HUES6 (cell line): ENCODE measurements at regions not wholly inside any gene's neighbourhood (a gene's known extent, or its start where the extent isn't known, plus 50 kb on each side); places are given as distances from the start of the nearest gene placed in this dataset.
"Not testable (repeated sequence)": the region's sequence is repeated elsewhere in the genome, so short reads cannot be mapped to it uniquely, and the experiment has no call there.

Experiments
- H3K27ac ChIP-seq: 2 replicates; pipeline ENCODE4 v1.7.0; 2013; ENCODE audit warnings: low read depth, mild to moderate bottlenecking, low read length, inconsistent platforms
- H3K27me3 ChIP-seq: 2 replicates; pipeline ENCODE4 v1.6.1; 2013; ENCODE audit warnings: low read length; ENCODE audit not compliant: control insufficient read depth, insufficient read depth
- H3K36me3 ChIP-seq: 2 replicates; pipeline ENCODE4 v1.6.1; 2013; ENCODE audit warnings: low read length; ENCODE audit not compliant: control insufficient read depth, insufficient read depth
- H3K4me1 ChIP-seq: 2 replicates; pipeline ENCODE4 v1.6.1; 2013; ENCODE audit warnings: low read length; ENCODE audit not compliant: control insufficient read depth, insufficient read depth
- H3K4me3 ChIP-seq: 2 replicates; pipeline ENCODE4 v1.5.1; 2013; ENCODE audit warnings: low read depth, low read length
- H3K9ac ChIP-seq: one replicate; pipeline ENCODE4 v1.6.1; 2013; ENCODE audit warnings: mild to moderate bottlenecking, low read length
- H3K9me3 ChIP-seq: 2 replicates; pipeline ENCODE4 v1.6.1; 2013; ENCODE audit warnings: low read depth, low read length; ENCODE audit not compliant: control insufficient read depth, insufficient read depth

DNA sequence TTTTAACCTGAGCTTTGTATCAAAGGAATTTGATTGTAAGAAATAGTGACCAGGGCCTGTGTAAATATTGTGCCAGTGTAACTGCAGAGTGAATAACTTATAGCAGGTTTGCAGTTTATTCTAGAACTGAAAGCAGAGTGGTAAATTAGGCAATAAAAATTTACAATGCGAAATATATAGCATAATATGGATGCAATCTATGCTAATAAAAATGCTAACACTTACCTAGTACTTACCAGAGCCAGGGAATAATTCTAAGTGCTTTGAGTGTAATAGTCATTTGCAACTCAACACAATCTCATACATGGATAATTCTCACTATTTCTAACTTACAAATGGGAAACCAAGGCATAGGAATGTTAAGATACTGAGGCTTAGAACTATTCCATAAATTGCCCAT is 303.4 kb downstream of the ISL1 start:
- H3K36me3 ChIP-seq = no peaks in the 10 kb centered on the region
- H3K4me3 ChIP-seq = no peak overlapping the region
- H3K27me3 ChIP-seq = no peaks in the 10 kb centered on the region
- H3K9ac ChIP-seq = no peak overlapping the region
- peak overlapping the region; percentile 18; the same call in 1 of the 2 replicates for H3K27ac ChIP-seq
- H3K4me1 ChIP-seq = peaks cover 6% of the 10 kb centered on the region; the same call in 1 of the 2 replicates
- H3K9me3 ChIP-seq = peaks cover 5% of the 10 kb centered on the region

DNA sequence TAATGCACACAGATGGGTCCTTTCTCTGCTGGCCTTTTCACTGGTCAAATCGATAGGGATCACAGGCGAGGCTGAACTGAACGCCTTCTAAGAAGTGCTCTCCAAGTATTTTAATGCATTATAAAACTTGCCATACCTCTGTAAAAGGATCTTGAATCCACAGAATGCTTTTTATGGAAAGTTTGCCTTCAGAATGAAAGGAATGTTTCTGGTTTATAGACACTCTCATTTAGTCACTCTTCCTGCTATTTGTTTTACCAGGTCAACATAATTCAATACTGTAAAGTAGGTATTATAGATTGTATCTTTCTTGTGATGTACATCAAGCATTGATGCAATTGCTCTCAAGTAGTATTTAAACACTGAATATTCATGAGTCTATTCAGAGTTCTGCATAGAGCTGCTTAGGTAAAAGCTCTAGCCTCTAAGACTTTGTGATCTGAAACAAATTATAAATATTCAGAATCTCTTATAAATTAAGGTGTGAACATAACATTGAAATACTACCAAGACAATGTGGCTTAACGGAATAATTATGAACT is 308.4 kb downstream of the ISL1 start:
- Histone ChIP-seq H3K4me3 (no peak overlapping the region), H3K9ac (no peak overlapping the region), H3K27me3 (no peaks in the 10 kb centered on the region), H3K27ac (no peak overlapping the region), H3K36me3 (no peaks in the 10 kb centered on the region), H3K9me3 (peaks cover 8% of the 10 kb centered on the region), H3K4me1 (no peaks in the 10 kb centered on the region)

DNA sequence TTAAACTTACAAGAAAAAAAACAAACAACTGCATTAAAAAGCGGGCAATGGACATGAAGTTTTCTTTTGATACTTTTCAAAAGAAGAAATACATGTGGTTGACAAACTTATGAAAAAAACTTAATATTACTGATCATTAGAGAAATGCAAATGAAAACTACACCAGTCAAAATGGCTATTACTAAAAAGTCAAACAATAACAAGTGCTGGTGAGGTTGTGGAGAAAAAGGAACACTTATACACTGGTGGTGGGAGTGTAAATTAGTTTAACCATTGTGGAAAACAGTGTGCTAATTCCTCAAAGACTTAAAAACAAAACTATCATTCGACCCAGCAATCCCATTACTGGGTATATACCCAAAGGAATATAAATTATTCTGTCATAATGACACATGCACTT is 311.6 kb downstream of the ISL1 start:
- Histone ChIP-seq H3K36me3 (no peaks in the 10 kb centered on the region), H3K4me1 (no peaks in the 10 kb centered on the region), H3K9me3 (0 out of 2 replicates have a peak, but pooled peaks cover 3% of the 10 kb centered on the region)

DNA sequence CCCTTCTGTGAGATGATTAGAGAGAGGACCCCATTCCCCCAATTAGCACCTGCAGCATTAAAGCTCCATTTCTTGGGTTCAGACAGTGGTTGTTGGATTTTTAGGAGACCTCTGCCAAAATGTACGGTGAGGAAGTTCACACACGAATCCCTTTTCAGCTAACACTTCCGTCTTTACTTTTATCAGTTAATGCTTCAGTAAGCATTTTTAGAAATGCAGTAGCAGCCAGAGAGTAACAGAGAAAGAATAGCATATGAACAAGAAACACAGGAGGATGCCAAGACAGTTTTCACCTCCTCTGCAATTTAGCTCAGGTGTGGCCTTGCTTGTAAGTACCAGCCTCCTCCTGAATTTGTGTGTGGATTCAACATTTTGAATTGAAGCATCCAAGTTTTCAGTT is 312.9 kb downstream of the ISL1 start:
- 0 out of 2 replicates have a peak, but pooled peaks cover 3% of the 10 kb centered on the region for H3K9me3 ChIP-seq
- H3K27me3 ChIP-seq = no peaks in the 10 kb centered on the region
- no peaks in the 10 kb centered on the region for H3K36me3 ChIP-seq

More for the DNA sequence above, 311.6 kb downstream of the ISL1 start:
- H3K27me3 ChIP-seq = no peaks in the 10 kb centered on the region
- H3K27ac ChIP-seq = no peak overlapping the region
- H3K4me3 ChIP-seq = no peak overlapping the region
- no peak overlapping the region for H3K9ac ChIP-seq

DNA sequence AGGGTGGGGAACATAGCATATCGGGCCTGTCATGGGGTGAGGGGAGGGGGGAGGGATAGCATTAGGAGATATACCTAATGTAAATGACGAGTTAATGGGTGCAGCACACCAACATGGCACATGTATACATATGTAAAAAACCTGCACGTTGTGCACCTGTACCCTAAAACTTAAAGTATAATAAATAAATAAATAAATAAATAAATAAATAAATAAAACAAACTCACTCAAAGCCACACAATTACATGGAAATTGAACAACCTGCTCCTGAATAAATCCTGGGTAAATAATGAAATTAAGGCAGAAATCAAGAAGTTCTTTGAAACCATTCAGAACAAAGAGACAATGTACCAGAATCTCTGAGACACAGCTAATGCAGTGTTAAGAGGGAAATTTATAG is 318.8 kb downstream of the ISL1 start:
- not testable (repeated sequence) for H3K27me3 ChIP-seq, H3K4me3 ChIP-seq, H3K27ac ChIP-seq, H3K36me3 ChIP-seq, H3K4me1 ChIP-seq, H3K9me3 ChIP-seq, H3K9ac ChIP-seq

More for the DNA sequence above, 312.9 kb downstream of the ISL1 start:
- no peak overlapping the region for H3K9ac ChIP-seq
- no peak overlapping the region for H3K27ac ChIP-seq
- no peak overlapping the region for H3K4me3 ChIP-seq
- H3K4me1 ChIP-seq = no peaks in the 10 kb centered on the region

DNA sequence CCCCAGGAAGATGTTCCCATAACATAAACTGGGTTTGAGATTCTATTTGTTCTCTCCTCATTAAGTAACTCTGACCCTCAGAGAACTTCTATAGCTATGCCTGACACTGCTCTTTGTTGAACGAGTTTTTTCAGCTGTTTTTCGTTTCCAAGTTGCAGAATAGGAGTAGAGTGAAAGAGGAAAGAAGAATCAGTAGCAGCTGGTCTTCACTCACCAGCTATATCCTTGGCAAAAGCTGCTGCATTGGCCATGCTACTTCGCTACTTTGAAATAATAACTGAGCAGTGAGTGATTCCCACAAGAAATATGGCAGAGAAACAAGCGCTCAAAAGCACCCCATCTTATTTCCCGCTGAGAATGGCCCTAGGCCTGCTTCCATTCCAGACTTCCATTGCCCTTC is 329.0 kb downstream of the ISL1 start:
- Histone ChIP-seq H3K9ac (no peak overlapping the region), H3K9me3 (no peaks in the 10 kb centered on the region), H3K4me3 (no peak overlapping the region), H3K36me3 (no peaks in the 10 kb centered on the region), H3K4me1 (no peaks in the 10 kb centered on the region), H3K27ac (no peak overlapping the region), H3K27me3 (no peaks in the 10 kb centered on the region)

DNA sequence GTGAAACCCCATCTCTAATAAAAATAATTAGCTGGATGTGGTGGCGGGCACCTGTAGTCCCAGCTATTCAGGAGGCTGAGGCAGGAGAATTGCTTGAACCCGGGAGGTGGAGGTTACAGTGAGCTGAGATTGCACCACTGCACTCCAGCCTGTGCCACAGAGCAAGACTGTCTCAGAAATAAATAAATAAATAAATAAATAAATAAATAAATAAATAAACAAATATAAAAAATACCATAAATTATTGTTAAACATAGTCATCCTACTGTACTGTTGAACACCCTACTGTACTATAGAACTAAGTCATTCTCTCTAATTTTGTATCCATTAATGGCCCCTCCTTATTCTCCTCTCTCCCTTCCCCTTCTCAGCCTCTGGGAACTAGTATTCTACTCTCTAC is 332.2 kb downstream of the ISL1 start:
- H3K4me1 ChIP-seq, H3K9me3 ChIP-seq, H3K27me3 ChIP-seq, H3K4me3 ChIP-seq, H3K9ac ChIP-seq, H3K27ac ChIP-seq, H3K36me3 ChIP-seq: not testable (repeated sequence)

DNA sequence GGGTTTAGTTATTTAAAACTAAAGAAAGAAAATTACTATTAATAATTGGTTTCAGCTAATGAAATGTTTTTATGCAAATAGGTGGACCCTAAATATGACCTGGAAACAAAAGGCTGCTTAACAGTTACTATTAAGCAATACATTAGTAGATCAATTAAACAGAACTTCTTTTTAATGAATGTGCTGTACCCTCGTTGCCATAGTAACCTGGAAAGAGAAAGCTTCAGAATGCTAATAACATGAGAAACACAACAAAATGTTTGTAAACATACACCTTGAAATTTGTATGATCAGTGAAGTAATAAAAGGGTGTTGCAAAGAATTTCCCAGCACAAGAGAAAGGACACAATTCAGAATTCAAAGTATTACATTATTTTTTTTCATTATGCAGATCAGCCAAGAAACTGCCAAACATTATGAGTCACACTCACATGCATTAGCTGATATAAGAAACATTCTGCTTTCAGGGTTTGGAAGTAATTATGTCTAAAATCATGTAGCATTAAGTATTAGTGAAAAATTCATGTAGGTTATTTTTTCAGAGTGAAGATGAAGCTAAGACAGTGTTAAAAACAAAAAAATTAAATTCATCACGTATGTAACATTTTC is 348.3 kb downstream of the ISL1 start:
- H3K9ac ChIP-seq = no peak overlapping the region
- H3K27me3 ChIP-seq = no peaks in the 10 kb centered on the region; the same call in 1 of the 2 replicates
- H3K4me3 ChIP-seq = no peak overlapping the region

DNA sequence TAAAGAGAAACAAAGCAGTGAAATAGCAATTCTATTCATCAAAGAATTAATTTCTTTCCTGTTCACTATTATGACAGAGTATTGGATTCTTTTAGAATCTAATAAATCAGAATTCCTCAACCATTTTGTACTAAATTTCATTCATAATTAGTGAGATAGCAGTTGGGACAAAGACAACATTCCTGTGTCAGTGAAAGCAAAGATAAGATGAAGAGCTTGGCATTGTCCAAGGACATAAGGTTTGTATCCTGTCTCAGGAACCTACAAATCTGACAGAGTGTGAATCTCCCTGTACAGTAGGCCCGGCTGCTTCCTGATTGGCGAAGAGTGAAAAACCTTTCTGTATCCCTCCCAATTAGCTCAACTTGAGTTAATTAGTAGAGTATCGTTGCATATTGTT is 349.1 kb downstream of the ISL1 start:
- H3K9me3 ChIP-seq = no peaks in the 10 kb centered on the region
- H3K4me1 ChIP-seq = peaks cover 10% of the 10 kb centered on the region; the same call in 1 of the 2 replicates
- H3K9ac ChIP-seq = no peak overlapping the region
- no peaks in the 10 kb centered on the region for H3K36me3 ChIP-seq
- H3K4me3 ChIP-seq = no peak overlapping the region
- no peak overlapping the region for H3K27ac ChIP-seq
- H3K27me3 ChIP-seq = no peaks in the 10 kb centered on the region; the same call in 1 of the 2 replicates

More for the DNA sequence above, 348.3 kb downstream of the ISL1 start:
- Histone ChIP-seq H3K9me3 (no peaks in the 10 kb centered on the region), H3K4me1 (peaks cover 10% of the 10 kb centered on the region; the same call in 1 of the 2 replicates), H3K36me3 (no peaks in the 10 kb centered on the region), H3K27ac (no peak overlapping the region)

DNA sequence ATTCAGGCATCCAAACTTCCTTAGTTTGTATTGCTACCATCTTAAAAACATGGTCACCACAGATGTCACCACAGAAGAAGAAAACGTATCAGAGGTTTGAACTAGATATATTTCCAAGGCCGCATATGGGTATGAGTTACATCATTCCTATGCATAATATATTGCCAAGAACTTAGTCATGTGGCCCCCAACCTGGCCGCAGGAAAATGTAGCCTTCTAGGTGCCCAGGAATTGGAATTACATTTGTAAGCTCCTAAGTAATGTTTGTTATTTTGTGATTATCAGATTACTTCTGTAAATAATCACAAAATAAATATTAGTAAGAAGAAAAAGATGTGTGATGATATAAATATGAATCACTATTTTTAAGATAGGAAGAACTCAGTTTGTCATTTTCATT is 351.4 kb downstream of the ISL1 start:
- Histone ChIP-seq H3K36me3 (no peaks in the 10 kb centered on the region), H3K27ac (no peak overlapping the region), H3K9ac (no peak overlapping the region), H3K4me1 (peaks cover 10% of the 10 kb centered on the region; the same call in 1 of the 2 replicates), H3K9me3 (no peaks in the 10 kb centered on the region), H3K4me3 (no peak overlapping the region), H3K27me3 (no peaks in the 10 kb centered on the region; the same call in 1 of the 2 replicates)

DNA sequence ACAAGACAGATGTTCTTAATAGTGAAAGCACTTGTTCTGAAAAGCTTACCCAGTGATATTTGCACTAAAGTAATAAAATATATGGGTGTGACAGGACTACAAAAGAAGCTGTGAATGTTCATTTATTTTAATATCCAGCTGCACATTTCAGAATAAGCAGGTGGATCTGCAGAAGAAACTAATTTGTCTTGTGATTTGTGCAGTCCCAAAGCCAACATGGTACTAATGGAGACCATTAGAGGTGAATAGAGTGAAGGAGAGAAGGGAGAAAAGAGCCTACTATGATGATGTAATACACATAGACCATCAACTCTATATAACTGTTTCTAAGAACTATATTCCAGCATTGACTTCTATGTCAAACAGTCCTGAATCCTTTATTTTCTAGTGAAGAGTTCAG is 362.8 kb downstream of the ISL1 start:
- H3K9me3 ChIP-seq = peaks cover 4% of the 10 kb centered on the region; the same call in 1 of the 2 replicates
- no peak overlapping the region for H3K9ac ChIP-seq
- no peaks in the 10 kb centered on the region for H3K27me3 ChIP-seq
- no peak overlapping the region for H3K27ac ChIP-seq
- no peaks in the 10 kb centered on the region for H3K4me1 ChIP-seq
- H3K4me3 ChIP-seq = no peak overlapping the region
- no peaks in the 10 kb centered on the region for H3K36me3 ChIP-seq
